MG63 (cell line): ENCODE measurements at regions not wholly inside any gene's neighbourhood (a gene's known extent, or its start where the extent isn't known, plus 50 kb on each side); places are given as distances from the start of the nearest gene placed in this dataset.

ENCODE experiments used
- DNase-seq: peaks from one replicate; pipeline ENCODE4 v3.0.0-alpha.2; 2020
- H3K27me3 ChIP-seq: fragments of 250-450 bp; sonication (Bioruptor Pico); 2 replicates; pipeline ENCODE4 v1.5.1; 2020; ENCODE audit warnings: mild to moderate bottlenecking, moderate library complexity
- H3K36me3 ChIP-seq: fragments of 250-450 bp; sonication (Bioruptor Pico); 2 replicates; pipeline ENCODE4 v1.5.1; 2020; ENCODE audit warnings: mild to moderate bottlenecking, moderate library complexity
- H3K4me3 ChIP-seq: fragments of 250-450 bp; sonication (Bioruptor Pico); 2 replicates; pipeline ENCODE4 v1.5.1; 2020; ENCODE audit warnings: mild to moderate bottlenecking, moderate library complexity
- H3K9me3 ChIP-seq: fragments of 250-450 bp; sonication (Bioruptor Pico); 2 replicates; pipeline ENCODE4 v1.5.1; 2020; ENCODE audit warnings: mild to moderate bottlenecking, moderate library complexity

DNA sequence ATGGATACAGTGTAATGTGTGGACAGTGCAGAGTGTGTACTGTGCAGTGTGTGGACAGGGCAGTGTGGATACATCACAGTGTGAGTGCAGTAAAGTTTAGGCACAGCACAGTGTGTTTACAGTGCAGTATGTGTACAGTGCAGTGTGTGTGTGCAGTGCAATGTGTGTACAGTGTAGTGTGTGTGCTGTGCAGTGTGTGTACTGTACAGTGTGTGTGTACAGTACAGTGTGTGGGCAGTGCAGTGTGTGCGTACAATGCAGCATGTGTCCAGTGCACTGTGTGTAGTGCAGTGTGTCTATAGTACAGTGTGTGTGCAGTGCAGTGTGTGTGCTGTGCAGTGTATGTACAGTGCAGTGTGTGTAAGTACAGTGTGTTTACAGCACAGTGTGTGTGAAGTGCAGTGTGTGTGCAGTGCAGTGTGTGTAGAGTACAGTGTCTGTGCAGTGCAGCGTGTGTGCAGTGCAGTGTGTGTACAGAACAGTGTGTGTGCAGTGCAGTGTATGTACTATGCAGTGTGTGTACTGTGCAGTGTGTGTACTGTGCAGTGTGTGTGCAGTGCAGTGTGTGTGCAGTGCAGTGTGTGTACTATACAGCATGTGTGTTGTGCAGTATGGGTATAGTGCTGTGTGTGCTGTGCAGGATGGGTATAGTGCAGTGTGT is 385.2 kb downstream of the KIF16B start:
- Histone ChIP-seq H3K27me3 (no peaks in the 10 kb centered on the region), H3K36me3 (no peaks in the 10 kb centered on the region), H3K9me3 (no peaks in the 10 kb centered on the region), H3K4me3 (no peak overlapping the region)
- DNase-seq = no peak

DNA sequence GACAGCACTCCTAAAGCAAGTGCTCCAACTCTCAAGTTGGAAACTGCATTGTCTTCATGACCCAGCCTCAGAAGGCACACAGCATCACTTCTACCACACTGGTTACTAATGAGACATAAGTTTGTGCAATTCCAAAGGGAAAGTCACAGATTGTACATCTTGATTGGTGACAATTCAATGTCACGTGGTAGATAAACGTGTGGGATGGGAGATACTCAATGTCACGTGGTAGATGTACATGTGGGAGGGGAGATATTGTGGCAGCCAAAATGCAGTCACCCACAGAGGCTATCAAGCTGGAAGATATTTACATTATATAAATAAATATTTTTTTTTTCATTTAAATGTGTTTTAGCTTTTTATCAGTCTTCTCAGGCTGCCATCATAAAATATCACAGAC is 393.3 kb downstream of the KIF16B start:
- H3K36me3 ChIP-seq = no peaks in the 10 kb centered on the region
- no peaks in the 10 kb centered on the region for H3K27me3 ChIP-seq
- no peak for DNase-seq
- H3K9me3 ChIP-seq = no peaks in the 10 kb centered on the region
- H3K4me3 ChIP-seq = no peak overlapping the region

DNA sequence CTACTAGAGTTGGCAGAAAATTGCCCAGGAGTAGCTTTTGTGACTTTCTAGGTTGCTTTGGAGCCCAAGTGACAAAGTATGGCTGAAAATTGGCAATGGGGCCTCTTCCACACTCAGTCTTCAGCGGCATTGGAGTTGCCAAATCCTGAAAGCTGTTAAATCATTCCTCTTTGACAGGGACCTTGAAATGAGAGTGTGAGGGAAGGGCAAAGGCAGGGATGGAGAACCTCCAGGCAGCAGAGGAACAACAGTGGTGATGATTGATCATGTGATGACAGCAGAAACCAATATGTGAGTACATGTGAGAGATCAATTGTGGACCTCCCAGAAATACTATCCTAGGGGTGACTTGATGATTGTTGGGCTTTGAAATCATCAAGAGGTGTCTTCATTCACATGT is 393.9 kb downstream of the KIF16B start:
- DNase-seq = no peak
- Histone ChIP-seq H3K36me3 (no peaks in the 10 kb centered on the region), H3K4me3 (no peak overlapping the region), H3K9me3 (no peaks in the 10 kb centered on the region), H3K27me3 (no peaks in the 10 kb centered on the region)

DNA sequence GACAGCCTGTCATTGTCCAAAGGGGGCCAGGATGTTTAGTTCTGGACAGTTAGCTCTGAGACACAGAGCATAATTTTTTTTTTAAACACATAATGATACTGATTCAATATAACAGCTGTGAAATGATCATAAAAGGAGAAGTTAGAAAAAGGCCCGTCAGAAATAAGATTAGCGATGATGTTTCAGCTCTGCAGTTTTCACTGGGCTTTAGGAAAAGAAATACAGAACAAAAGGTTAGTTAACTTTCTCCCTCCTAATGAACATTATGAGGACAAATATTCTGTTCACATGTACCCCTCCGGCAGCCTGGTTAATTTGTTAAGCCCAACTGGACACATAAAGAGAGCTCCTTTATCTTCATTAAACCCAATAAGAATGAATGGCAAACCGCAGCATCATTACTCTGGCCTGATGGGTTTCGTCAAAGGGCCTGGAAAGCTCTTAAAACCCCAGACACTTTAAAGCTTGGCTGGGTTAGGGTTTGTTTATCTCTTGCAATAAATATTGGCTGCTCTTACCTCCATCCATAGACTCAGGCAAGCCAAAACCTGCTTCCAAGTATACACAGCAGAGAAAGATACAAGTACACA is 394.6 kb downstream of the KIF16B start:
- H3K36me3 ChIP-seq = no peaks in the 10 kb centered on the region
- no peaks in the 10 kb centered on the region for H3K9me3 ChIP-seq
- no peak overlapping the region for H3K4me3 ChIP-seq
- H3K27me3 ChIP-seq = no peaks in the 10 kb centered on the region
- no peak for DNase-seq

DNA sequence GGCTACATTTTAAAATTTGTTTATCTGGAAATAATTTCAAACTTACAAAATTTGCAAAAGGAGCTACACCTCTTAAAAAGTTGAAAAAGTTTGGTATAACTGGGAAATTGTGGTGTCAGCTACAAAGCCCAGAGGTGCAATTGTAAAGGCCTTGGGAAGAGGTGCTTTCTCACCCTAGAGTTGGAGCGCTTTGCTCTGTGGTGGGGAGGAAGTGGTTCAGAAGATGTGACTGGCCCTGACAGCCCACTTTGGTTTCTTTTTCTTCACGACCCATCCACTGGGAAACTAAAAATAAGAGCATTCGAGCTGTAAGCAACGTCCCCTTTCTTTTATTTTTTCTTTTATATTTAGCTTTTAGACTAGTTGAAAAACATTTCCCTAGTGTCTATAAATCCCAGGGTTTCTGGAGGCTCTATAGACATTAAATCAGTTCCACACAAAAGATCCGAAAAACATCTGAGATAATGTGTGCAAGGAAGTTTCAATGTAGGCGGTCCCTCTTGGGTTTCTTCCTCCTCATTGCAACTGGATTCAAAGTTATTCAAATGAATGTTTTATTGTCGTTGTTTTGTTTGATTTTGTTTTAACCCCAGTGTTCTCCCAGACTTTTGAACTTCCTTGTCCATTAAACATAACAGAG is 397.8 kb downstream of the KIF16B start:
- no peaks in the 10 kb centered on the region for H3K9me3 ChIP-seq
- DNase-seq = no peak
- H3K36me3 ChIP-seq = no peaks in the 10 kb centered on the region
- no peaks in the 10 kb centered on the region for H3K27me3 ChIP-seq
- H3K4me3 ChIP-seq = no peak overlapping the region

DNA sequence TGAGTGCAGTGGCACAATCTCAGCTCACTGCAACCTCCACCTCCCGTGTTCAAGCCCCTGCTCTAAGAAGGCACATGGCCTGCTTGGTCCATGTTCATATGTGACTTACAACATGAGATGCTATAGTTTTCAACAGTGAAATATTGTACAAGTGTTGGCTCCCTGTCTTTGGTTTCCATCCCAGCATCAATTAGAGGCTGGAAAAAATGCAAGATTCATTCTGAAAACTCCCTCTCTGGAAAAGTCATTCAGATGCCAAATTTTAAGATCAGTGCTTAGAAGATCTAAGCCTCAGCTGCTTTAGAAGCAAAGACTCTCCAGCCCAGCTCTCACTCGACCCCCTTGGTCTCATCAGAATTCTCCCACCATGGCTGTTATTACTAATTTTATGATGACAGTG is 398.9 kb downstream of the KIF16B start:
- DNase-seq = no peak
- no peak overlapping the region for H3K4me3 ChIP-seq
- no peaks in the 10 kb centered on the region for H3K27me3 ChIP-seq
- H3K36me3 ChIP-seq = no peaks in the 10 kb centered on the region
- H3K9me3 ChIP-seq = no peaks in the 10 kb centered on the region

DNA sequence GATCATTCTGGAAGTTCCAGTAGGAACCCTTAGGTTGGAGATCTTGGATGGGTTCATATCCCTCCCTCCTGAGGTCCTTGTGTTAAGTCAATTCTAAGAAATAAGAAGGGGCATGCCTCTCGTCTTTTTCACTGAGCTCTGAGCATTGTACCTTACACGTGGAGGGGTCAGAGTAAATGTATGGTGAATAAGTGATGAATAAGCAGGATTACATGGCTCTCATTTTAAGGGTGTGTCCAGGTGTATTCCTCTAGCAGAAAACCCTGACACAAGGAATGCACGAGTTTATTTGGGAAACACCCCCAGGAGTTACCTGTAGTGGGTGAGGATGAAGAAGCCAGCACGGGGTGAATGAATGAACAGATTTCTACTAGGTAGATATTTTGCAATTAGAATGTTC is 400.2 kb downstream of the KIF16B start:
- Histone ChIP-seq H3K36me3 (no peaks in the 10 kb centered on the region), H3K9me3 (no peaks in the 10 kb centered on the region)
- no peak for DNase-seq

DNA sequence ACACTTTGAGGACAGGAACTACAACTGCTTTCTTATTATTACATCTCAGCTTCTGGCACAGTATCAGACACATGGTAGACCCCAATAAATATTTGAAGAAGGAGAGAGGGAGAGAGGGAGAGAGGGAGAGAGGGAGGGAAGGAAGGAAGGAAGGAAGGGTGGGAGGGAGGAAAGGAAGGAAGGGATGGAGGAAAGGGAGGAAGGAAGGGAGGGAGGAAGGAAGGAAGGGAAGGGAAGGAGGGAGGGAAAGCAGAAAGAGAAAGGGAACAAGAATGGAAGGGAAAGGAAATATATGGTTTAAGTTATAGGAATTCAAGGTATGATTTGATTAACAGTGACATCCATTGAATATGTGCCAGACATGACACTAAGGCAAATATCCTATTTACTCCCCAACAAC is 402.1 kb downstream of the KIF16B start:
- no peaks in the 10 kb centered on the region for H3K36me3 ChIP-seq
- DNase-seq = no peak
- no peak overlapping the region for H3K4me3 ChIP-seq
- no peaks in the 10 kb centered on the region for H3K27me3 ChIP-seq
- no peaks in the 10 kb centered on the region for H3K9me3 ChIP-seq

More for the DNA sequence above, 400.2 kb downstream of the KIF16B start:
- Histone ChIP-seq H3K4me3 (no peak overlapping the region), H3K27me3 (no peaks in the 10 kb centered on the region)

DNA sequence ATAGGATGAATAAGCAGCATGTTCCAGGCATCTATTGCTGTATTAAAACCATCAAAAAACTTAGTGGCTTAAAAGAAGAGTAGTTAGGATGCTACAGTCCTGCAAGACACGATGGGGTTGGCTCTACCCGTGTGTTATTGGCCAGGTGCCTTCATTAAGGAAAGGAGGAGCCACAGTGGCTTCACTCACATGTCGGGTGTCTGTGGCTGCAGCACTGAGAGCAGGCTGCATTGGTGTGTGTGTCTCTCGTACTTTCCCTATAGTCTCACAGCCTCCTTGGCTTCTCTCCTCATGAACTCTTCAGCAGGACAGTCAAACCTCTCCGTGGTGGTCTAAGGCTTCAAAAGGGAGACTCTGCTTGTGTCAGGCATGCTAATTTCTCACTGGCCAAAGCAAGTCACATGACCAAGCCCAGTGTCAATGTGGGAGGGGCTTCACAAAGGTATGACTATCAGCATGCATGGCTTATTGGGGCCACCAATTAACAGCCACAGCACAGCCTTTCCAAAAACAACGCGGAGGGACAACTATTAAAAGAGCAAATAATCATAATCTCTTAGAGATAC is 402.8 kb downstream of the KIF16B start:
- Histone ChIP-seq H3K36me3 (no peaks in the 10 kb centered on the region), H3K9me3 (no peaks in the 10 kb centered on the region), H3K27me3 (no peaks in the 10 kb centered on the region), H3K4me3 (no peak overlapping the region)
- no peak for DNase-seq

DNA sequence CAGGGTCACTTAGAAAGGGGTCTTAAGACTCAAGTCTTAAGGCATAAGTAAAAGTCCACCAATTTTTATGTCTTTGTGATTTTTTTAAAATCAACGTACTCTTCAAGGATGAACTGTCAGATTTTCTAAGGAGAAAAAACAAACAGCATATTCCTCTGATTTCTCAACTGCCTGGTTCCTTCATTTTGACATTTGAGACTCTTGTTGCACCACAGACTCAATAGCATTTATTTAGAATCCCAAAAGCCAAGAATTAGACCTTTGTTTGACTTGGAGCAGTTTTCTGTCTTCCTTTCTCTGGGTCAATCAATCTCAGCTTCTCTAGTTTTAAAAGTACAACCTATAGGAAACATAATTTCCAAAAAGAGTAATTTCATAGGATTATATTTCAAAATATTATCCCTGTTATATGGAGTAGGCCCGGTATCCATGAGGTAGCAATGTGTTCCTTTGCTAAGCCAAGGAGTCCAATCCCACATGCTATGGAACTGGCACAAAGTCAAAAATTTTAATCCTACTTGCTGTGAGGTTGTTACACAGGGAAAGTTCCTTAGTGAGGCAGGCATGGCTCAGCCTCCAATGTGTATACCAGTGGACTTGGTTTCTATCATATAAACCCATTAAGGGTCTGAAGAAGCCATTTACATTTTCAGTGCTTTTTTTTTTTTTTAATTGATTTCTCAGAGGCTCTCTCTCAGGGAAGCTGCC is 405.7 kb downstream of the KIF16B start:
- H3K36me3 ChIP-seq = no peaks in the 10 kb centered on the region
- H3K4me3 ChIP-seq = no peak overlapping the region
- no peaks in the 10 kb centered on the region for H3K27me3 ChIP-seq
- H3K9me3 ChIP-seq = no peaks in the 10 kb centered on the region
- DNase-seq = no peak

DNA sequence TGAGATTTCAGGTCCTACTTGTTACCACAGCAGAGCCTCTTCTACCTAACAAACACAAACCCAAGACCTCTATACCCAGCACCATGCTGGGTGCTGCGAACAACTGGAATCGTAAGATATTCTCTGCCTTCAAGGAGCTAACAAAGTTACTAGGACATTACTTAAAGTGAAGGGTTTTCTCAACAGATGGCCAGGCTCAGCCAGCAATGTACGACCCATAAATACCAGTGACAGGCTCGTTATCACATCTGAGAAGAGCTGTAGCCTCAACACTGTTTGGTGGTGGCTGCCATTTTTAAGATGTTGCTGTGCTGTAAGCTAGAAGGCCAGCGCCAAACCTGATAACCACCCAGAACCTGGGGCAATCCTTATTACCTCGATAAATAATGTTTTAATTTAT is 406.5 kb downstream of the KIF16B start:
- no peak for DNase-seq
- Histone ChIP-seq H3K27me3 (no peaks in the 10 kb centered on the region), H3K4me3 (no peak overlapping the region), H3K9me3 (no peaks in the 10 kb centered on the region), H3K36me3 (no peaks in the 10 kb centered on the region)

DNA sequence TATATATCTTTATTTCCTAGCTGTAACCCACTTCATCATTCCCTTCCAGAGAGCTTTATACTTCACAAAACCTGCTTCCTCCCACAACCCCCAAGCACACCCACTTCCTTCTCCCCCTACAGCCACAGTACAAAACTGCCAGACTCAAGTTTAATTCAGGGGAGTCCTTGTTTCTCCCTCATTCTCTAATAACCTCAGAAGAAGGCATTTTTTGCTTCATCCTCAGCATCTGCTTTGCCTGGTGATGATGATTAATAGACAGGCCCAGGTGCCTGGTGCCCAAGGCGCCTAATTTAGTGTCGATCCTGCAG is 414.3 kb downstream of the KIF16B start:
- Histone ChIP-seq H3K9me3 (no peaks in the 10 kb centered on the region), H3K27me3 (no peaks in the 10 kb centered on the region), H3K4me3 (no peak overlapping the region), H3K36me3 (no peaks in the 10 kb centered on the region)
- no peak for DNase-seq

DNA sequence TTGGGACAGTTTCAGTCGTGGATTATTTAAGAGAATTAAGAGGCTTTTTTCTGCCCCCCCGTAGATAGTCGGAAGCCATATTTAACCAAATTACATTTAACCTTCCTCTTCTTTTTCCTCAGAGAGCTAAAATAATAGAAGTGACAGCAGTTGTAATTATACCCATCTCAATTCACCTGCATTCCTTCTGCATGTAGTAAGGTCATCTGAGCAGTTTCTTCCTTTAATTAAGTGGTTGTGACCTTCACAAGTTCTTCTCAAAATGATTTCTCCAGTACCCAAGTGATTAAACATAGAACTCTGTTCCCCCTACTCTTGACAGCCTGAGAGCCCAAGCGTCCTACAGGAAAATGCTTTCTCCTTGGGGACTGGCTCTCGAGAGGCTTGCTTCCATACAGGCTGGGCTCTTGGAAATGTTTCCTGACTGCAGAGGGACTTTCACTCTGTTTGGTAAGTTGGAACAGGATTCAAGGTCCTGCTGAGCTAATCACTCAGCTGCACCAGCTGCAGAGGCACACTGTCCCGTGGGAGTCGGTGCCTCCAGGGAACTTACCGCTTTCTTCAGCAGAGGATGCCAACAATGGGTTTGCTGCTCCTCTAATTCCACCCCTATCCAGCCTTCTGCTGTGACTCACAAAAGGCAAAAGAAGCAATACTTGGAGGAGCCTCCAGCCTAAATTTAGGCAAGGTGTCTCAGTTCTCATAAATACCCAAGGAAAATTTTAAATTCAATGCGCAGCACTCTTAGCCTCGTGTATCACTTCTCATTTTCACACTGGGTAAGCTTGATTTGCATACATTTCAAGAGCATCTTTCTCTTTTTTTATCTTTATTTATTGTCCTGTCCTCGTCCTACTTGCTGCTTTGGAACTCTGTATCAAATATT is 414.9 kb downstream of the KIF16B start:
- H3K27me3 ChIP-seq = no peaks in the 10 kb centered on the region
- no peaks in the 10 kb centered on the region for H3K36me3 ChIP-seq

DNA sequence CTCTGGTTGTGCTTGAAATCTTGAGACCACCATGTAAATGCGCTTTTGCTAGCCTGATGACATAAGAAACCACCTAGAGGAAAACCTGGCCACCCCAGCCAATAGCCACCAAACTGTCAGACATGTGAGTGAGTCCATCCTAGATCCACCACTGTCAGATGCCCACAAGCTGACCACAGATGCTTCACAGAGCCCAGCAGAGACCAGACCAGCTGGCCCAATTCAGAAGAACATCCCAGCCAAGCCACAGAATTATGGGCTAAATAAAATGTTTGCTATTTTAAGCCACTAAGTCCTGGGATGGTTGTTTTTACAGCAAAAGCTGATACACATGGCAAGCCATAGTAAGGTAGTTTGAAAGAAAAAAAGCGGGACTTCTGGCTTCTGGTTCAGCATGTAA is 425.3 kb downstream of the KIF16B start:
- Histone ChIP-seq H3K27me3 (no peaks in the 10 kb centered on the region), H3K36me3 (no peaks in the 10 kb centered on the region), H3K4me3 (no peak overlapping the region), H3K9me3 (no peaks in the 10 kb centered on the region)
- no peak for DNase-seq

More for the DNA sequence above, 414.9 kb downstream of the KIF16B start:
- Histone ChIP-seq H3K4me3 (no peak overlapping the region), H3K9me3 (no peaks in the 10 kb centered on the region)
- no peak for DNase-seq

DNA sequence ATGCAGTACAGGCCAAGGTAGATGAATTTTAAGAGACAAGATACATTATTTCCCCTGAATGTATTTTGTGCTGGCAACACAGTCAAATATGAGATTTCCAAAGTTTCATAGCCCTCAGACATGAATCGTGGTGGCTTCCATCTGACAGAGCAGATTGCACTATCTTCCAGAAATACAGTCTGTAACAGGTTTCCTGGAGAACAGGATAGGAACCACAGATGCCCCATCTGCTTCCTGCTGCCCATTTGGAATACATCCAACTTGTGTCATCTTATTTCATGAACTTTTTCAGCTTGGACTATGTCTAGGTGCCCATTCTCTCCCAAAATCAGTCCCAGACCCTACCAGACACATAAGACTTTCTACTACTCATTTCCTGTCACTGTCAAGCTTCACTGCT is 426.0 kb downstream of the KIF16B start:
- Histone ChIP-seq H3K36me3 (no peaks in the 10 kb centered on the region), H3K9me3 (no peaks in the 10 kb centered on the region), H3K4me3 (no peak overlapping the region), H3K27me3 (no peaks in the 10 kb centered on the region)
- DNase-seq = no peak

DNA sequence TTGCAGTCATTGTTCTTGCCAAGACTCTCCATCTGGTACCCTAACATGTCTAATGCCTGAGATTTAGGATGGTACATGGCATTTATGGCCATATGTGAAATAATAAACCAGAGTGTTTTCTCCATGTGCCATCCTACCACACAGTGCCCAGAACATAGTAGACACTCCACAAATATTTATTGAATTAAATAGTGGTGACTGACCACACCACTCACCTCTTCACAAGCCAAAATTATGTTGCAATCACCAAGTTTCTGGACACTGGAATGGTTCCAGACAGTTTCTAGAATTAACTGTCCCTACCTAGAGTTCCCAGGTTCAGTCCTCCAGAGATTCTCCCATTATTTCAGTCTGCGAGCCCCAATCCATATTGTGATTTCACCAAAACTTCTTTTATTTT is 427.3 kb downstream of the KIF16B start:
- H3K36me3 ChIP-seq = no peaks in the 10 kb centered on the region
- no peak for DNase-seq
- no peaks in the 10 kb centered on the region for H3K9me3 ChIP-seq
- no peaks in the 10 kb centered on the region for H3K27me3 ChIP-seq
- H3K4me3 ChIP-seq = no peak overlapping the region

DNA sequence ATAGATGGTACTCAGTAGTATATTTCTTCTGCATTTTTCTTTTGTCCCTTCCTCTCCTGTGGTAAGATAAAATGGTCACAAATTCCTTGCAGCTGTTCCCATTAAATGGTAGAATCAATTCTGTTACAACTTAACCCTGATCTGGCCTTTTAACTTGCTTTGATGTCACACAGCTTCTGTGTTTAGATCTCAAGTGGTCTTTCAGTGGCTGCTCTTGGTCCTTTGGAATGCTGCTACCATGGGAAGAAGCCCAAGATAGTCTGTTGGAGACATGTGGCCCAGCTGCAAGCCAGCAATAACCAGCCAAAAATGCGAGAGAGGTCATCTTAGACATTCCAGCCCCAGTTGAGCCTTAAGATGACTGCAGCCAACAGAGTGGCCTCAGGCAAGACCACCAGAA is 429.7 kb downstream of the KIF16B start:
- Histone ChIP-seq H3K27me3 (no peaks in the 10 kb centered on the region), H3K4me3 (no peak overlapping the region), H3K9me3 (no peaks in the 10 kb centered on the region), H3K36me3 (no peaks in the 10 kb centered on the region)
- DNase-seq = no peak
